ENCODE measurements at regions not wholly inside any gene's neighbourhood (a gene's known extent, or its start where the extent isn't known, plus 50 kb on each side); places are given as distances from the start of the nearest gene placed in this dataset.
"Not testable (repeated sequence)": the region's sequence is repeated elsewhere in the genome, so short reads cannot be mapped to it uniquely, and the experiment has no call there.

GRCh38 chr4:188658958-188659522 is 519.8 kb downstream of the TRIML1 start:
- Histone ChIP-seq H3K4me1 (no peaks in the 10 kb centered on the region), H3K36me3 (no peaks in the 10 kb centered on the region), H3K9me3 (no peaks in the 10 kb centered on the region), H3K27ac (no peak overlapping the region), H3K27me3 (no peaks in the 10 kb centered on the region), H3K4me3 (no peak overlapping the region)
- intact Hi-C loops (cut with DNase I), result no loop called here
- 90 to 94% methylated on average over 48 of the region's 48 CpGs for WGBS, 2 donors
- DNase-seq, result no peak
- no peak for TF ChIP-seq EP300 (IDR thresholded peaks at IDR 0.05)

- H3K9me3 ChIP-seq, result no peaks in the 10 kb centered on the region
- 82 to 89% methylated on average over 7 of the region's 7 CpGs for WGBS, 2 donors
- H3K36me3 ChIP-seq, result no peaks in the 10 kb centered on the region
- no peaks in the 10 kb centered on the region for H3K27me3 ChIP-seq
- intact Hi-C loops (cut with DNase I), result no loop called here
- no peaks in the 10 kb centered on the region for H3K4me1 ChIP-seq
- no peak for TF ChIP-seq POLR2AphosphoS5 (IDR thresholded peaks at IDR 0.05)
- TF ChIP-seq EP300 (IDR thresholded peaks at IDR 0.05), result no peak
- no peak for TF ChIP-seq POLR2A (IDR thresholded peaks at IDR 0.05)
- TF ChIP-seq CTCF (IDR thresholded peaks at IDR 0.05), result no peak
- no peak overlapping the region for H3K27ac ChIP-seq
- DNase-seq, result no peak
- H3K4me3 ChIP-seq, result no peak overlapping the region
Measured at GRCh38 chr4:188660796-188661195, 521.6 kb downstream of the TRIML1 start.

GRCh38 chr4:188661502-188661901 is 522.3 kb downstream of the TRIML1 start:
- 70 to 85% methylated on average over 2 of the region's 2 CpGs for WGBS, 2 donors
- TF ChIP-seq POLR2A (IDR thresholded peaks at IDR 0.05) (no peak), EP300 (IDR thresholded peaks at IDR 0.05) (no peak), POLR2AphosphoS5 (IDR thresholded peaks at IDR 0.05) (no peak), CTCF (IDR thresholded peaks at IDR 0.05) (no peak)
- H3K27ac ChIP-seq, result no peak overlapping the region

GRCh38 chr4:188663369-188663768 is 524.1 kb downstream of the TRIML1 start:
- H3K9me3 ChIP-seq, result no peaks in the 10 kb centered on the region
- H3K27me3 ChIP-seq, result no peaks in the 10 kb centered on the region
- TF ChIP-seq CTCF (IDR thresholded peaks at IDR 0.05) (no peak), POLR2AphosphoS5 (IDR thresholded peaks at IDR 0.05) (no peak), POLR2A (IDR thresholded peaks at IDR 0.05) (no peak), EP300 (IDR thresholded peaks at IDR 0.05) (no peak)
- no peaks in the 10 kb centered on the region for H3K4me1 ChIP-seq
- no peaks in the 10 kb centered on the region for H3K36me3 ChIP-seq
- no peak overlapping the region for H3K27ac ChIP-seq
- WGBS, 2 donors, result 81 to 84% methylated on average over 9 of the region's 9 CpGs
- intact Hi-C loops (cut with DNase I), result no loop called here
- no peak overlapping the region for H3K4me3 ChIP-seq
- DNase-seq, result no peak

More at GRCh38 chr4:188661502-188661901, 522.3 kb downstream of the TRIML1 start:
- no peaks in the 10 kb centered on the region for H3K4me1 ChIP-seq
- H3K27me3 ChIP-seq, result no peaks in the 10 kb centered on the region
- H3K9me3 ChIP-seq, result no peaks in the 10 kb centered on the region
- H3K4me3 ChIP-seq, result no peak overlapping the region
- intact Hi-C loops (cut with DNase I), result no loop called here
- no peak for DNase-seq
- no peaks in the 10 kb centered on the region for H3K36me3 ChIP-seq

GRCh38 chr4:188665491-188666457 is 526.5 kb downstream of the TRIML1 start:
- no peak overlapping the region for H3K27ac ChIP-seq
- WGBS, 2 donors, result 40 to 42% methylated on average over 13 of the region's 13 CpGs
- TF ChIP-seq POLR2A (IDR thresholded peaks at IDR 0.05), result no peak
- no peak for TF ChIP-seq POLR2AphosphoS5 (IDR thresholded peaks at IDR 0.05)
- TF ChIP-seq EP300 (IDR thresholded peaks at IDR 0.05), result no peak
- TF ChIP-seq CTCF (IDR thresholded peaks at IDR 0.05), result no peak
- peaks cover 0 to 6% (median 0%) of the 10 kb centered on the region in 4 donors for H3K9me3 ChIP-seq
- no peak for DNase-seq
- no peaks in the 10 kb centered on the region for H3K27me3 ChIP-seq
- H3K36me3 ChIP-seq, result no peaks in the 10 kb centered on the region
- no peak overlapping the region for H3K4me3 ChIP-seq
- H3K4me1 ChIP-seq, result no peaks in the 10 kb centered on the region
- intact Hi-C loops (cut with DNase I), result no loop called here

- H3K4me3 ChIP-seq; H3K27me3 ChIP-seq; H3K9me3 ChIP-seq; DNase-seq; H3K36me3 ChIP-seq; intact Hi-C loops (cut with DNase I); H3K4me1 ChIP-seq; H3K27ac ChIP-seq: not testable (repeated sequence)
- 97 to 99% methylated on average over 3 of the region's 3 CpGs for WGBS, 2 donors
Measured at GRCh38 chr4:188678691-188679090, 539.5 kb downstream of the TRIML1 start.
